CD4-positive, alpha-beta T cell treated with Interleukin-15 for 1 hour (primary cell): ENCODE measurements at regions not wholly inside any gene's neighbourhood (a gene's known extent, or its start where the extent isn't known, plus 50 kb on each side); places are given as distances from the start of the nearest gene placed in this dataset.
"Not testable (repeated sequence)": the region's sequence is repeated elsewhere in the genome, so short reads cannot be mapped to it uniquely, and the experiment has no call there.

ENCODE experiments used
- DNase-seq: peaks from one replicate; pipeline ENCODE4 v3.0.0-alpha.2; 2020

- DNase-seq, result no peak
These were observed 101.7 kb upstream of the SEC14L1 start for GRCh38 chr17:77038884-77039555.

GRCh38 chr17:77042476-77043231 is 98.1 kb upstream of the SEC14L1 start:
- DNase-seq, result no peak

- DNase-seq, result no peak
These were observed 95.2 kb upstream of the SEC14L1 start for GRCh38 chr17:77045441-77046041.

- DNase-seq, result no peak
These were observed 91.3 kb upstream of the SEC14L1 start for GRCh38 chr17:77049440-77049839.

- DNase-seq, result not testable (repeated sequence)
These were observed 89.9 kb upstream of the SEC14L1 start for GRCh38 chr17:77050901-77051300.

- no peak for DNase-seq
These were observed 85.8 kb upstream of the SEC14L1 start for GRCh38 chr17:77054936-77055335.

- no peak for DNase-seq
These were observed 85.3 kb upstream of the SEC14L1 start for GRCh38 chr17:77055453-77055852.

- no peak for DNase-seq
These were observed 82.8 kb upstream of the SEC14L1 start for GRCh38 chr17:77058016-77058415.

- no peak for DNase-seq
These were observed 79.1 kb upstream of the SEC14L1 start for GRCh38 chr17:77061669-77062068.

- DNase-seq, result no peak
These were observed 76.2 kb upstream of the SEC14L1 start for GRCh38 chr17:77064598-77064997.

- DNase-seq, result no peak
These were observed 74.6 kb upstream of the SEC14L1 start for GRCh38 chr17:77066165-77066564.

- peak; percentile 44 for DNase-seq
These were observed 73.9 kb upstream of the SEC14L1 start for GRCh38 chr17:77066726-77067409.

GRCh38 chr17:77068915-77069314 is 71.9 kb upstream of the SEC14L1 start:
- no peak for DNase-seq

- no peak for DNase-seq
These were observed 69.9 kb upstream of the SEC14L1 start for GRCh38 chr17:77070888-77071279.

GRCh38 chr17:77071925-77072490 is 68.8 kb upstream of the SEC14L1 start:
- DNase-seq, result no peak

GRCh38 chr17:77072670-77073069 is 68.1 kb upstream of the SEC14L1 start:
- no peak for DNase-seq

GRCh38 chr17:77074681-77075080 is 66.1 kb upstream of the SEC14L1 start:
- no peak for DNase-seq

GRCh38 chr17:77076124-77076830 is 64.5 kb upstream of the SEC14L1 start:
- DNase-seq, result no peak

- no peak for DNase-seq
These were observed 57.2 kb upstream of the SEC14L1 start for GRCh38 chr17:77083531-77083930.

- DNase-seq, result no peak
These were observed 54.8 kb upstream of the SEC14L1 start for GRCh38 chr17:77085926-77086432.

GRCh38 chr17:77086433-77087010 is 54.2 kb upstream of the SEC14L1 start:
- DNase-seq, result peak; percentile 69
